ENCODE measurements at regions not wholly inside any gene's neighbourhood (a gene's known extent, or its start where the extent isn't known, plus 50 kb on each side); places are given as distances from the start of the nearest gene placed in this dataset.

- TF ChIP-seq CTCF (IDR thresholded peaks at IDR 0.05) = no peak
- no peak for TF ChIP-seq EP300 (IDR thresholded peaks at IDR 0.05)
- no peak for TF ChIP-seq POLR2AphosphoS5 (IDR thresholded peaks at IDR 0.05)
These were observed 428.9 kb downstream of the SIPA1L2 start for GRCh38 chr1:232201024-232201423.
